ENCODE measurements at regions not wholly inside any gene's neighbourhood (a gene's known extent, or its start where the extent isn't known, plus 50 kb on each side); places are given as distances from the start of the nearest gene placed in this dataset.

GRCh38 chr6:156013155-156013554 lies 557.5 kb upstream of the NOX3 start:
- TF ChIP-seq CTCF (IDR thresholded peaks at IDR 0.05; ENCODE audit: insufficient read depth, low read length) (no peak), REST (IDR thresholded peaks at IDR 0.05; ENCODE audit: insufficient replicate concordance, low read depth) (no peak), POLR2AphosphoS5 (IDR thresholded peaks at IDR 0.05; ENCODE audit: low read depth) (no peak), GABPA (IDR thresholded peaks at IDR 0.05; ENCODE audit: low read depth) (no peak), SPI1 (IDR thresholded peaks at IDR 0.05; ENCODE audit: borderline replicate concordance, low read depth) (no peak)
